GM23338 (cell line): ENCODE measurements at regions not wholly inside any gene's neighbourhood (a gene's known extent, or its start where the extent isn't known, plus 50 kb on each side); places are given as distances from the start of the nearest gene placed in this dataset.

Source experiments
- CREB1 ChIP-seq: fragments of 250-450 bp; sonication (Bioruptor Pico); IDR thresholded peaks from 2 replicates; pipeline ENCODE4 v1.5.0; 2020; ENCODE audit warnings: low read depth, mild to moderate bottlenecking, moderate library complexity
- CTCF ChIP-seq, 2 experiments: fragments of 200-600 bp in 1 of 2; sonication (generic) in 1 of 2; conservative IDR thresholded peaks; 2 replicates each; pipeline versions ENCODE4 v1.5.1 to v1.6.1; 2016 to 2017; ENCODE audit warnings: antibody characterized with exemption in 2 of 2, low read depth in 2 of 2, mild to moderate bottlenecking in 2 of 2, moderate library complexity in 1 of 2
- EZH2 ChIP-seq: fragments of 200-600 bp; sonication (generic); IDR thresholded peaks from one replicate; pipeline ENCODE4 v1.8.0; 2017; ENCODE audit warnings: antibody characterized with exemption, mild to moderate bottlenecking, low read depth; ENCODE audit not compliant: unreplicated experiment
- EZH2phosphoT487 ChIP-seq: fragments of 200-600 bp; sonication (generic); IDR thresholded peaks from one replicate; pipeline ENCODE4 v1.8.1; 2018; ENCODE audit warnings: antibody characterized with exemption; ENCODE audit not compliant: unreplicated experiment
- JUNB ChIP-seq: IDR thresholded peaks from one replicate; pipeline ENCODE4 v1.6.1; 2016; ENCODE audit warnings: antibody characterized with exemption; ENCODE audit not compliant: unreplicated experiment
- NANOG ChIP-seq: IDR thresholded peaks from 2 replicates; pipeline ENCODE4 v1.6.1; 2016; ENCODE audit warnings: antibody characterized with exemption, borderline replicate concordance
- POLR2AphosphoS5 ChIP-seq: IDR thresholded peaks from 2 replicates; pipeline ENCODE4 v1.6.1; 2016; ENCODE audit warnings: antibody characterized with exemption, low read depth
- STAT1 ChIP-seq: IDR thresholded peaks from one replicate; pipeline ENCODE4 v1.6.1; 2016; ENCODE audit warnings: antibody characterized with exemption; ENCODE audit not compliant: unreplicated experiment
- ZNF331 ChIP-seq: fragments of 250-450 bp; sonication (Bioruptor Pico); IDR thresholded peaks from 2 replicates; pipeline ENCODE4 v1.5.0; 2020; ENCODE audit warnings: low read depth, mild to moderate bottlenecking, moderate library complexity
- TF ChIP-seq, protein P1 (sequence below): IDR thresholded peaks from one replicate; pipeline ENCODE4 v1.6.1; 2018; ENCODE audit warnings: antibody characterized with exemption; ENCODE audit not compliant: unreplicated experiment
- TF ChIP-seq, protein P2 (sequence below): IDR thresholded peaks from 2 replicates; pipeline ENCODE4 v1.6.1; 2016; ENCODE audit warnings: antibody characterized with exemption

- no peak for TF ChIP-seq CTCF (conservative IDR thresholded peaks at IDR 0.05; ENCODE audit: low read depth in 2 of 2)
- TF ChIP-seq POLR2AphosphoS5, result no peak
- TF ChIP-seq, protein P1, sequence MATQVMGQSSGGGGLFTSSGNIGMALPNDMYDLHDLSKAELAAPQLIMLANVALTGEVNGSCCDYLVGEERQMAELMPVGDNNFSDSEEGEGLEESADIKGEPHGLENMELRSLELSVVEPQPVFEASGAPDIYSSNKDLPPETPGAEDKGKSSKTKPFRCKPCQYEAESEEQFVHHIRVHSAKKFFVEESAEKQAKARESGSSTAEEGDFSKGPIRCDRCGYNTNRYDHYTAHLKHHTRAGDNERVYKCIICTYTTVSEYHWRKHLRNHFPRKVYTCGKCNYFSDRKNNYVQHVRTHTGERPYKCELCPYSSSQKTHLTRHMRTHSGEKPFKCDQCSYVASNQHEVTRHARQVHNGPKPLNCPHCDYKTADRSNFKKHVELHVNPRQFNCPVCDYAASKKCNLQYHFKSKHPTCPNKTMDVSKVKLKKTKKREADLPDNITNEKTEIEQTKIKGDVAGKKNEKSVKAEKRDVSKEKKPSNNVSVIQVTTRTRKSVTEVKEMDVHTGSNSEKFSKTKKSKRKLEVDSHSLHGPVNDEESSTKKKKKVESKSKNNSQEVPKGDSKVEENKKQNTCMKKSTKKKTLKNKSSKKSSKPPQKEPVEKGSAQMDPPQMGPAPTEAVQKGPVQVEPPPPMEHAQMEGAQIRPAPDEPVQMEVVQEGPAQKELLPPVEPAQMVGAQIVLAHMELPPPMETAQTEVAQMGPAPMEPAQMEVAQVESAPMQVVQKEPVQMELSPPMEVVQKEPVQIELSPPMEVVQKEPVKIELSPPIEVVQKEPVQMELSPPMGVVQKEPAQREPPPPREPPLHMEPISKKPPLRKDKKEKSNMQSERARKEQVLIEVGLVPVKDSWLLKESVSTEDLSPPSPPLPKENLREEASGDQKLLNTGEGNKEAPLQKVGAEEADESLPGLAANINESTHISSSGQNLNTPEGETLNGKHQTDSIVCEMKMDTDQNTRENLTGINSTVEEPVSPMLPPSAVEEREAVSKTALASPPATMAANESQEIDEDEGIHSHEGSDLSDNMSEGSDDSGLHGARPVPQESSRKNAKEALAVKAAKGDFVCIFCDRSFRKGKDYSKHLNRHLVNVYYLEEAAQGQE, result no peak
- TF ChIP-seq NANOG, result no peak
- no peak for TF ChIP-seq EZH2
- TF ChIP-seq, protein P2, sequence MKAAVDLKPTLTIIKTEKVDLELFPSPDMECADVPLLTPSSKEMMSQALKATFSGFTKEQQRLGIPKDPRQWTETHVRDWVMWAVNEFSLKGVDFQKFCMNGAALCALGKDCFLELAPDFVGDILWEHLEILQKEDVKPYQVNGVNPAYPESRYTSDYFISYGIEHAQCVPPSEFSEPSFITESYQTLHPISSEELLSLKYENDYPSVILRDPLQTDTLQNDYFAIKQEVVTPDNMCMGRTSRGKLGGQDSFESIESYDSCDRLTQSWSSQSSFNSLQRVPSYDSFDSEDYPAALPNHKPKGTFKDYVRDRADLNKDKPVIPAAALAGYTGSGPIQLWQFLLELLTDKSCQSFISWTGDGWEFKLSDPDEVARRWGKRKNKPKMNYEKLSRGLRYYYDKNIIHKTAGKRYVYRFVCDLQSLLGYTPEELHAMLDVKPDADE, result no peak
- no peak for TF ChIP-seq EZH2phosphoT487
- no peak for TF ChIP-seq CREB1 (CRISPR knock-in tag)
- no peak for TF ChIP-seq ZNF331 (CRISPR knock-in tag)
- no peak for TF ChIP-seq JUNB
- TF ChIP-seq STAT1, result no peak
Measured at GRCh38 chr20:48058611-48059559, 273.6 kb upstream of the SULF2 start.
